T47D (cell line): ENCODE measurements at regions not wholly inside any gene's neighbourhood (a gene's known extent, or its start where the extent isn't known, plus 50 kb on each side); places are given as distances from the start of the nearest gene placed in this dataset.

ENCODE experiments used
- DNase-seq, 2 experiments: peaks; one replicate each; pipeline versions ENCODE4 v3.0.0 to v3.0.0-alpha.2; 2011 to 2012; ENCODE audit warnings: low read depth in 1 of 2, low spot score in 1 of 2
- JUND ChIP-seq: IDR thresholded peaks from 2 replicates; pipeline ENCODE4 v1.6.1; 2012; ENCODE audit warnings: low read depth
- in situ Hi-C: cut with HindIII; loops from 2 replicates; pipeline ENCODE4 v1.10.0; 2016; ENCODE audit warnings: low sequenced_read_pairs, low pct_unique_long_range_greater_than_20kb

- no peak for DNase-seq
- in situ Hi-C loops, result no loop called here
- TF ChIP-seq JUND, result no peak
Measured at GRCh38 chr2:18896125-18896764, 306.9 kb upstream of the NT5C1B start.

DNA sequence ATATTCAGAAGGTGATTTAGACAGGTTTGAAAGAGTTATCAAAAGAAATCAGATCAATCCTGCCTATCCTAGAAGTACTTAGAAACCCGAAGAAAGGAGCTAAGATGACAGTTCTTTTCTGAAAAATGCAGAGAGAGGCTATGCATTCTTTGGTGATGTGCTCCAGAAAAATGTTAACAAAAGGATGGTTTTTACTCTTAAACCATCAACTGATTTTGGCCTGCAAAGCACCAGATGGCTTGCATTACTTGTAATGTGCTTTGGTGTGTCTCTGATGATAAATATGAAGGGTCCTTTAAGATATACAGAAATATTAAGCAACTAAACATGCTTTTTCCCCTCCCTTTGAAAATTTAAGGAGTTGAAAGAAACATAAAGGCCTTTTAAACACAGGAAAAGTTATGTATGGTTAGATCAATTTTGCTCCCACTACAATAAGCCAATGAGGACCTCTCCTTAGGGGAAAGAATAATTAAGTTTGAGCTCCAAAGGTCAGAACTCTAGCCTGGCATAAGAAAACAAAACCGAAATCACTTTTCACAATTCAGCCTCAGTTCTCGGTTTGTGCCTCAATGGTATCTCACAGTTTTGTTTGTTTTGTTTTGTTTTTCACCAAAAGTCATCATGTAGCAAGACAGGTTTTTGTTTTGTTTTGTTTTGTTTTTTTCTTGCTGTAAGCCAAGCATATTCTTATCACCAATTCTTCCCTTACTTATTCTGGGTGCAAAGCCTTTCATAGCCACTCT is 302.4 kb upstream of the NT5C1B start:
- no peak for TF ChIP-seq JUND

GRCh38 chr2:18889565-18890332 is 300.4 kb upstream of the NT5C1B start:
- no peak for DNase-seq
- in situ Hi-C loops, result no loop called here
- no peak for TF ChIP-seq JUND

More for the DNA sequence above, 302.4 kb upstream of the NT5C1B start:
- DNase-seq, result no peak
- in situ Hi-C loops, result no loop called here

- in situ Hi-C loops, result no loop called here
- no peak for TF ChIP-seq JUND
- no peak for DNase-seq
Measured at GRCh38 chr2:18885457-18885856, 296.1 kb upstream of the NT5C1B start.

DNA sequence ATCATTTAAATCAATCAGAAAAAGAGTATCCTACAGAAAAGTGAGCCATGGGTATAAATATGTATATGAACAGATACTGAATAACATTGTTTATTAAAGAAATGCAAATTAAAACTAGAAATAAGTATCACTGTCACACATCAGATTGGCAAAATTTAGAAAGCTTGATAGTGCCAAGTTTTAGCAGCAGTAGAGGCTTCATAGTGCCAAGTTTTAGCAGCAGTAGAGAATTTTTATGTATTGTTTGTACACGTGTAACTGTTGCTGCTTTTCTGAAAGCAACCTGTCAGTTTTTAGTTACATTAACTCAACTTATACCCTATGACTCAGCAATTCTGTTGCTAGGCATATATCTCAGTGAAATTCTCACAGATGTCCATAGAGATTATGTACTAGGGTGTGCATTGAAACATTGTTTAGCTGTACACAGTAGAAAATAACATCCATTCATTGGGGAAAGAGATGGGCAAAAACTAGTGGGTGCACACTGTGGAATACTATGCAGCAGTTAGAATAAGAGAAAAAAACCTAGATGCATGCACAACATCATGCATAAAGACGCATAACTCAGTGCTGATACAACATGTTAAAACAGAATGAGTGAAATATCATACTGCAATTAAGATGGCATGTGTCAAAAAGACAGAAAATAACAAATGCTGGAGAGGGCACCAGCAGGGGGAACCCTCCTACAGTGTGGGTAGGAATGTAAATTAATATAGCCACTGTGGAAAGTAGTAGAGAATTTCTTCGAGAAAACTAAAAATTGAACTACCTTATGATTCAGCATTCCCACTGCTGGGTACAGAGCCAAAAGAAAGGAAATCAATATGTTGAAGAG is 294.5 kb upstream of the NT5C1B start:
- DNase-seq, result peak in 1 of 2 experiments; percentile 52
- in situ Hi-C loops, result no loop called here
- no peak for TF ChIP-seq JUND

GRCh38 chr2:18871430-18871829 is 282.1 kb upstream of the NT5C1B start:
- in situ Hi-C loops, result no loop called here
- no peak for TF ChIP-seq JUND

GRCh38 chr2:18870307-18870706 is 280.9 kb upstream of the NT5C1B start:
- in situ Hi-C loops, result no loop called here
- DNase-seq, result no peak
- TF ChIP-seq JUND, result no peak

More at GRCh38 chr2:18871430-18871829, 282.1 kb upstream of the NT5C1B start:
- DNase-seq, result peak in 1 of 2 experiments; percentile 7

- in situ Hi-C loops, result no loop called here
- no peak for DNase-seq
- no peak for TF ChIP-seq JUND
Measured at GRCh38 chr2:18861951-18862350, 272.6 kb upstream of the NT5C1B start.

DNA sequence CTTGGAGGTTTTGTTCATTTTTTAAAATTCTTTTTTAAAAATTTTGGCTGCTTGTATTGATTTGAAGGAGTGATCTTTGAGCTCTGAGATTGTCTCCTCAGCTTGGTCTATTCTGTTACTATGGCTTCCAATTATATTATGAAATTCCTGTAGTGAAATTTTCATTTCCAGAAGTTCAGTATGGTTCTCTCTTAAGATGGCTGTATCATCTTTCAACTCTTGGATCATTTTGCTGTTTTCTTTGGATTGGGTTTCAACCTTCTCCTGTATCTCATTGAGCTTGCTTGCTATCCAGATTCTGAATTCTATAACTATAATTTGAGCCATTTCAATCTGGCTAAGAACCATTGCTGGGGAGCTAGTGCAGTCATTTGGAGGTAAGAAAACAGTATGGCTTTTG is 270.8 kb upstream of the NT5C1B start:
- in situ Hi-C loops, result no loop called here
- no peak for DNase-seq
- TF ChIP-seq JUND, result no peak

- in situ Hi-C loops, result no loop called here
- no peak for TF ChIP-seq JUND
- no peak for DNase-seq
Measured at GRCh38 chr2:18856765-18857164, 267.4 kb upstream of the NT5C1B start.

GRCh38 chr2:18855027-18855426 is 265.7 kb upstream of the NT5C1B start:
- no peak for TF ChIP-seq JUND
- in situ Hi-C loops, result no loop called here
- DNase-seq, result peak in 1 of 2 experiments; percentile 30
